ENCODE measurements at regions not wholly inside any gene's neighbourhood (a gene's known extent, or its start where the extent isn't known, plus 50 kb on each side); places are given as distances from the start of the nearest gene placed in this dataset.

DNA sequence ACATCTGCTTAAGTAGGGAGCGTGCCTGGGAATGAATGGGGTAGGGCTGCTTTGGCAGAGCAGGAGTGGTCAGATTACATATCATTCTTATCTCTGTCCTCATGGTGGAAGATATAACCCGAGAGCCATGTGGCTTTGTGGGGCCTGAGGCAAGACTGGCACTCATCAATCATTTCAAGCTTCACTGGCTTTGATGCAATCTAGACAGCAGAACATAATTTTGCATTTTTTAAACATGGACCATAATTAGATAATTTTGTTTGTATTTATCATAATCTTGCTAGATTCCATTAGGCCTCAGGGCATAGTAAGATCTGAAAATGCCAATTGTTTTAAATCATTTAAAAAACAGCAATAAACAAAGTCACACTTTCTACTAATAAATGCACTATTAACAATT is 480.3 kb downstream of the NXPH1 start:
- no peaks in the 10 kb centered on the region for H3K4me1 ChIP-seq (ENCODE audit: insufficient read depth, low read length, poor library complexity, severe bottlenecking)
- DNase-seq (ENCODE audit: low spot score): no peak
- no peaks in the 10 kb centered on the region for H3K36me3 ChIP-seq (ENCODE audit: insufficient read depth, low read length, poor library complexity, severe bottlenecking)
- no peaks in the 10 kb centered on the region for H3K9me3 ChIP-seq (ENCODE audit: low read depth, low read length, poor library complexity, severe bottlenecking)
- H3K27me3 ChIP-seq (replicated peaks; ENCODE audit: insufficient read depth, low read depth, low read length, poor library complexity): no peaks in the 10 kb centered on the region
- H3K4me3 ChIP-seq (ENCODE audit: low read depth, low read length, poor library complexity, severe bottlenecking): no peak overlapping the region
- no TSS peak for BruUV-seq (replicated peaks)
- CTCF ChIA-PET: no interaction called here
- intact Hi-C loops (cut with micrococcal nuclease; ENCODE audit: unreplicated experiment): no loop called here
- no peak overlapping the region for H3K27ac ChIP-seq (ENCODE audit: low read depth, low read length, poor library complexity, severe bottlenecking)
- POLR2A ChIA-PET (ENCODE audit: low non-redundant PET): no interaction called here
- no peak for TF ChIP-seq EZH2 (IDR thresholded peaks at IDR 0.05; ENCODE audit: borderline replicate concordance, low read depth, low read length, poor library complexity, severe bottlenecking)
- TF ChIP-seq, protein P1, sequence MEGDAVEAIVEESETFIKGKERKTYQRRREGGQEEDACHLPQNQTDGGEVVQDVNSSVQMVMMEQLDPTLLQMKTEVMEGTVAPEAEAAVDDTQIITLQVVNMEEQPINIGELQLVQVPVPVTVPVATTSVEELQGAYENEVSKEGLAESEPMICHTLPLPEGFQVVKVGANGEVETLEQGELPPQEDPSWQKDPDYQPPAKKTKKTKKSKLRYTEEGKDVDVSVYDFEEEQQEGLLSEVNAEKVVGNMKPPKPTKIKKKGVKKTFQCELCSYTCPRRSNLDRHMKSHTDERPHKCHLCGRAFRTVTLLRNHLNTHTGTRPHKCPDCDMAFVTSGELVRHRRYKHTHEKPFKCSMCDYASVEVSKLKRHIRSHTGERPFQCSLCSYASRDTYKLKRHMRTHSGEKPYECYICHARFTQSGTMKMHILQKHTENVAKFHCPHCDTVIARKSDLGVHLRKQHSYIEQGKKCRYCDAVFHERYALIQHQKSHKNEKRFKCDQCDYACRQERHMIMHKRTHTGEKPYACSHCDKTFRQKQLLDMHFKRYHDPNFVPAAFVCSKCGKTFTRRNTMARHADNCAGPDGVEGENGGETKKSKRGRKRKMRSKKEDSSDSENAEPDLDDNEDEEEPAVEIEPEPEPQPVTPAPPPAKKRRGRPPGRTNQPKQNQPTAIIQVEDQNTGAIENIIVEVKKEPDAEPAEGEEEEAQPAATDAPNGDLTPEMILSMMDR (conservative IDR thresholded peaks at IDR 0.05; ENCODE audit: low read depth, low read length): no peak

DNA sequence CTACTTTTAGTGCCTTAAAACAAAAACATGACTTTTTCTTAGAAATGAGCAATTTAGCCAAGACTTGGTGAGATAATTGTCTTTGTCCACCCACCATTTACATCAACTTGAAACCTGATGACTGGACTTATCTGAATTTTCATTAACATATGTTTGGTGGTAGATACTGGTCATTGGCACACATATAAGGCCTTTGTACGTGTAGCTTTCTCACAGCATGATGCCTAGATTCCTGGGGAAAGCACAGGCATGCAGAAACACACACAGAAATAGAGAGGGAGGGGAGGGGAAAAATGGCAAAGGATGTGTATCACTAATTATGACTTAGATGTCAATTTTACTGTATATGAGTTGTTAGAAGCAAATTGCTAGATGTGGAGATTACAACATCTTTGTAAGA is 488.4 kb downstream of the NXPH1 start:
- TF ChIP-seq, protein P1 (conservative IDR thresholded peaks at IDR 0.05; ENCODE audit: low read depth, low read length): no peak
- no peak for TF ChIP-seq EZH2 (IDR thresholded peaks at IDR 0.05; ENCODE audit: borderline replicate concordance, low read depth, low read length, poor library complexity, severe bottlenecking)
- Histone ChIP-seq H3K4me3 (ENCODE audit: low read depth, low read length, poor library complexity, severe bottlenecking) (no peak overlapping the region), H3K4me1 (ENCODE audit: insufficient read depth, low read length, poor library complexity, severe bottlenecking) (no peaks in the 10 kb centered on the region), H3K9me3 (ENCODE audit: low read depth, low read length, poor library complexity, severe bottlenecking) (no peaks in the 10 kb centered on the region), H3K27me3 (replicated peaks; ENCODE audit: insufficient read depth, low read depth, low read length, poor library complexity) (no peaks in the 10 kb centered on the region), H3K27ac (ENCODE audit: low read depth, low read length, poor library complexity, severe bottlenecking) (no peak overlapping the region), H3K36me3 (ENCODE audit: insufficient read depth, low read length, poor library complexity, severe bottlenecking) (no peaks in the 10 kb centered on the region)
- POLR2A ChIA-PET (ENCODE audit: low non-redundant PET): no interaction called here
- intact Hi-C loops (cut with micrococcal nuclease; ENCODE audit: unreplicated experiment): no loop called here
- BruUV-seq (replicated peaks): no TSS peak
- DNase-seq (ENCODE audit: low spot score): no peak
- CTCF ChIA-PET: no interaction called here

- TF ChIP-seq EZH2 (IDR thresholded peaks at IDR 0.05; ENCODE audit: borderline replicate concordance, low read depth, low read length, poor library complexity, severe bottlenecking): no peak
- TF ChIP-seq, protein P1 (conservative IDR thresholded peaks at IDR 0.05; ENCODE audit: low read depth, low read length): no peak
- Histone ChIP-seq H3K27me3 (replicated peaks; ENCODE audit: insufficient read depth, low read depth, low read length, poor library complexity) (no peaks in the 10 kb centered on the region), H3K9me3 (ENCODE audit: low read depth, low read length, poor library complexity, severe bottlenecking) (no peaks in the 10 kb centered on the region), H3K4me1 (ENCODE audit: insufficient read depth, low read length, poor library complexity, severe bottlenecking) (no peaks in the 10 kb centered on the region), H3K4me3 (ENCODE audit: low read depth, low read length, poor library complexity, severe bottlenecking) (no peak overlapping the region), H3K36me3 (ENCODE audit: insufficient read depth, low read length, poor library complexity, severe bottlenecking) (no peaks in the 10 kb centered on the region), H3K27ac (ENCODE audit: low read depth, low read length, poor library complexity, severe bottlenecking) (no peak overlapping the region)
- no TSS peak for BruUV-seq (replicated peaks)
- ChIA-PET POLR2A (ENCODE audit: low non-redundant PET) (no interaction called here), CTCF (no interaction called here)
- intact Hi-C loops (cut with micrococcal nuclease; ENCODE audit: unreplicated experiment): no loop called here
- DNase-seq (ENCODE audit: low spot score): no peak
Measured at GRCh38 chr7:8922726-8923125, 489.3 kb downstream of the NXPH1 start.
